Nephron progenitor cell (in vitro differentiated cells): ENCODE measurements at regions not wholly inside any gene's neighbourhood (a gene's known extent, or its start where the extent isn't known, plus 50 kb on each side); places are given as distances from the start of the nearest gene placed in this dataset.

Experiments used
- DNase-seq: peaks from one replicate; pipeline ENCODE4 v3.0.0; 2021
- H3K27ac Mint-ChIP-seq: 2 replicates; pipeline ENCODE4 v1.8.0; 2021; ENCODE audit warnings: mild to moderate bottlenecking, moderate library complexity, mixed read lengths
- H3K27me3 Mint-ChIP-seq: 2 replicates; pipeline ENCODE4 v1.8.0; 2021; ENCODE audit warnings: mild to moderate bottlenecking, low read depth, mixed read lengths; ENCODE audit not compliant: poor library complexity
- H3K36me3 Mint-ChIP-seq: 2 replicates; pipeline ENCODE4 v1.8.0; 2021; ENCODE audit warnings: low read depth, mixed read lengths
- H3K4me1 Mint-ChIP-seq: 2 replicates; pipeline ENCODE4 v1.8.0; 2021; ENCODE audit warnings: mixed read lengths
- H3K4me3 Mint-ChIP-seq: 2 replicates; pipeline ENCODE4 v1.8.0; 2021; ENCODE audit warnings: mild to moderate bottlenecking, moderate library complexity, mixed read lengths
- H3K9me3 Mint-ChIP-seq: 2 replicates; pipeline ENCODE4 v1.8.0; 2021; ENCODE audit warnings: mild to moderate bottlenecking, moderate library complexity, mixed read lengths
- TF ChIP-seq, protein P1 (sequence below): fragments of 200-600 bp; sonication (generic); IDR thresholded peaks from 2 replicates; pipeline ENCODE4 v1.5.0; 2021; ENCODE audit warnings: antibody characterized with exemption

GRCh38 chr3:41126961-41127360 is 72.3 kb upstream of the CTNNB1 start:
- Mint-ChIP-seq H3K4me1 (peaks cover 20% of the 10 kb centered on the region), H3K27ac (no peak overlapping the region), H3K36me3 (peaks cover 14% of the 10 kb centered on the region), H3K4me3 (no peak overlapping the region), H3K27me3 (peaks cover 16% of the 10 kb centered on the region), H3K9me3 (peaks cover 68% of the 10 kb centered on the region)
- no peak for DNase-seq
- TF ChIP-seq, protein P1, sequence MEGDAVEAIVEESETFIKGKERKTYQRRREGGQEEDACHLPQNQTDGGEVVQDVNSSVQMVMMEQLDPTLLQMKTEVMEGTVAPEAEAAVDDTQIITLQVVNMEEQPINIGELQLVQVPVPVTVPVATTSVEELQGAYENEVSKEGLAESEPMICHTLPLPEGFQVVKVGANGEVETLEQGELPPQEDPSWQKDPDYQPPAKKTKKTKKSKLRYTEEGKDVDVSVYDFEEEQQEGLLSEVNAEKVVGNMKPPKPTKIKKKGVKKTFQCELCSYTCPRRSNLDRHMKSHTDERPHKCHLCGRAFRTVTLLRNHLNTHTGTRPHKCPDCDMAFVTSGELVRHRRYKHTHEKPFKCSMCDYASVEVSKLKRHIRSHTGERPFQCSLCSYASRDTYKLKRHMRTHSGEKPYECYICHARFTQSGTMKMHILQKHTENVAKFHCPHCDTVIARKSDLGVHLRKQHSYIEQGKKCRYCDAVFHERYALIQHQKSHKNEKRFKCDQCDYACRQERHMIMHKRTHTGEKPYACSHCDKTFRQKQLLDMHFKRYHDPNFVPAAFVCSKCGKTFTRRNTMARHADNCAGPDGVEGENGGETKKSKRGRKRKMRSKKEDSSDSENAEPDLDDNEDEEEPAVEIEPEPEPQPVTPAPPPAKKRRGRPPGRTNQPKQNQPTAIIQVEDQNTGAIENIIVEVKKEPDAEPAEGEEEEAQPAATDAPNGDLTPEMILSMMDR, result no peak

GRCh38 chr3:41127414-41127813 is 71.9 kb upstream of the CTNNB1 start:
- DNase-seq, result no peak
- Mint-ChIP-seq H3K4me3 (no peak overlapping the region), H3K36me3 (peaks cover 14% of the 10 kb centered on the region), H3K4me1 (peaks cover 20% of the 10 kb centered on the region), H3K9me3 (peaks cover 70% of the 10 kb centered on the region), H3K27me3 (peaks cover 16% of the 10 kb centered on the region), H3K27ac (no peak overlapping the region)
- TF ChIP-seq, protein P1, result no peak

GRCh38 chr3:41129731-41130130 is 69.6 kb upstream of the CTNNB1 start:
- DNase-seq, result no peak
- H3K27me3 Mint-ChIP-seq, result peaks cover 19% of the 10 kb centered on the region
- peaks cover 14% of the 10 kb centered on the region for H3K36me3 Mint-ChIP-seq
- TF ChIP-seq, protein P1, result no peak
- H3K4me1 Mint-ChIP-seq, result peaks cover 20% of the 10 kb centered on the region
- H3K27ac Mint-ChIP-seq, result no peak overlapping the region
- H3K4me3 Mint-ChIP-seq, result no peak overlapping the region
- peaks cover 77% of the 10 kb centered on the region for H3K9me3 Mint-ChIP-seq

DNA sequence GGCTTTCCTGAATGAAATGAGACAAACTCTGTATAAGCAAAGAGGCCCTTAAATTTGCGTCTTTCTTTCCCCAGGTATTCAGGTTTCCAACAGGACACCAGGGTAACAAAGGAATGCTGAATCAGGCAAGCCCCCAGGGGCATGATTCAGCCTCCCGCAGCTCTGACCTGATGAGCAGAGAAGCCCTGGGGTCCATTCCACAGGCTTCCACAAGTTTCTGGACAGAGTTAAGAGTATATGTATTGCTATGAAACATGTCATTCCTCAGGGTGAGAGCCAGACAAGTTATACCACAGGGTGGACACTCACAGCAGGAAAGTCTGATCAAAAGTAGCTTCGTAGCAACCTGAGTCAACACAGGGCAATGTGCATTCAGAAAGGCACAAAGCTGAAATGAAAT is 68.1 kb upstream of the CTNNB1 start:
- no peak overlapping the region for H3K27ac Mint-ChIP-seq
- H3K9me3 Mint-ChIP-seq, result peaks cover 65% of the 10 kb centered on the region
- H3K27me3 Mint-ChIP-seq, result peaks cover 21% of the 10 kb centered on the region
- no peak for DNase-seq
- H3K36me3 Mint-ChIP-seq, result peaks cover 14% of the 10 kb centered on the region
- peaks cover 9% of the 10 kb centered on the region for H3K4me1 Mint-ChIP-seq
- no peak overlapping the region for H3K4me3 Mint-ChIP-seq
- TF ChIP-seq, protein P1, result no peak

- Mint-ChIP-seq H3K4me1 (peaks cover 5% of the 10 kb centered on the region), H3K27me3 (peaks cover 15% of the 10 kb centered on the region), H3K36me3 (no peaks in the 10 kb centered on the region), H3K9me3 (peaks cover 12% of the 10 kb centered on the region), H3K27ac (no peak overlapping the region), H3K4me3 (no peak overlapping the region)
- no peak for DNase-seq
- TF ChIP-seq, protein P1, result no peak
Measured at GRCh38 chr3:41137686-41138111, 61.6 kb upstream of the CTNNB1 start.

- Mint-ChIP-seq H3K4me3 (no peak overlapping the region), H3K27me3 (peaks cover 15% of the 10 kb centered on the region), H3K27ac (no peak overlapping the region), H3K36me3 (no peaks in the 10 kb centered on the region), H3K4me1 (peaks cover 7% of the 10 kb centered on the region), H3K9me3 (peaks cover 8% of the 10 kb centered on the region)
- TF ChIP-seq, protein P1, result no peak
- no peak for DNase-seq
Measured at GRCh38 chr3:41138146-41138545, 61.2 kb upstream of the CTNNB1 start.
